CD4-positive, alpha-beta T cell treated with Interleukin-15 for 4 hours (primary cell): ENCODE measurements at regions not wholly inside any gene's neighbourhood (a gene's known extent, or its start where the extent isn't known, plus 50 kb on each side); places are given as distances from the start of the nearest gene placed in this dataset.
"Not testable (repeated sequence)": the region's sequence is repeated elsewhere in the genome, so short reads cannot be mapped to it uniquely, and the experiment has no call there.

ENCODE experiments used
- DNase-seq: peaks from one replicate; pipeline ENCODE4 v3.0.0-alpha.2; 2020; ENCODE audit warnings: low spot score

DNA sequence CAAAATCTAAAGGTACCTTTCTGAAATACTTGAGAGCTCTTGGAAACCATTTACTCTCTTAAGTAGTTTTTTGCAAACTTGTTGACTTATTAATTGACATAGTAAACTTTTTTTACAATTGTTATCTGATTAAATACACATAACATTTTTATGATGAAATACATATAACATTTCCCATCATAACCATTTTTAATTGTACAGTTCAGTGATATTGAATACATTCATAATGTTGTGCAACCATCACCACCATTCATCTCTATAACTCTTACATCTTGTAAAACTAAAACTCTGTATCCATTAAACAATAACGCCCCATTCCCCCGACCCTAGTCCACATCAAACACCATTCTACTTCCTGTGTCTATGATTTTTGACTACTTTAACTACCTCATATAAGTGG is 95.7 kb upstream of the ZNF648 start:
- DNase-seq, result no peak

DNA sequence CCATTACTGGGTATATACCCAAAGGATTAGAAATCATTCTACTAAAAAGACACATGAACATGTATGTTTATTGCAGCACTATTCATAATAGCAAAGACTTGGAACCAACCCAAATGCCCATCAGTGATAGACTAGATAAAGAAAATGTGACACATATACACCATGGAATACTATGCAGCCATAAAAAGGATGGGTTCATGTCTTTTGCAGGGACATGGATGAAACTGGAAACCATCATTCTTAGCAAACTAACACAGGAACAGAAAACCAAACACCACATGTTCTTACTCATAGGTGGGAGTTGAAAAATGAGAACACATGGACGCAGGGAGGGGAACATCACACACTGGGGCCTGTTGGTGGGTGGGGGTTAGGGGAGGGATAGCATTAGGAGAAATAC is 92.9 kb upstream of the ZNF648 start:
- DNase-seq, result not testable (repeated sequence)

DNA sequence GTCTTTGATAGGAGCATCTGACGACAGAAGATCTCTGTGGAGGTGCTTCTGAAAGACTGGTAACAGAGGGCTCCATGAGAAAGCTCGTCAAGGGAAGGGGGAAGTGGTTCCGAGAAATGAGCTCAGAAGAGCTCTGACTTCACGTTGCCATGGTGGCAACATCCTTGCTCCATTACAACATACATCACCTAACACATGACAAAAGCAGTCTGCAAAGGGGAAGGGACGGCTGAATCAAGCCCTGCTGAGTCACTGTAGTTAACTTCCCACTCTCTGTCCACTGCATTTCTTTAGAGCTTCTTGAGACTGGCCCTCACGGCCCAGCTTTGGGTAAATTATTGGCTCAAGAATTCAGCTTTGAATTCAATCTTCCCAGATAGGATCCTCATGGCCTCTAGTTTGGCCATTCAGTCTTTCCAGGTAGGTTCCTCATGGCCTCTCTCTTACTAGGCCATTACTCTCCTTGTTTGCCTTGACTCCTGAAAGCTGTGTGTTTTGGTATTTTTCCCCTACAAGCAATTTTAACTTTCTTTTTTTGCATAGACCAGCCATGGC is 88.0 kb upstream of the ZNF648 start:
- DNase-seq, result peak; percentile 18

DNA sequence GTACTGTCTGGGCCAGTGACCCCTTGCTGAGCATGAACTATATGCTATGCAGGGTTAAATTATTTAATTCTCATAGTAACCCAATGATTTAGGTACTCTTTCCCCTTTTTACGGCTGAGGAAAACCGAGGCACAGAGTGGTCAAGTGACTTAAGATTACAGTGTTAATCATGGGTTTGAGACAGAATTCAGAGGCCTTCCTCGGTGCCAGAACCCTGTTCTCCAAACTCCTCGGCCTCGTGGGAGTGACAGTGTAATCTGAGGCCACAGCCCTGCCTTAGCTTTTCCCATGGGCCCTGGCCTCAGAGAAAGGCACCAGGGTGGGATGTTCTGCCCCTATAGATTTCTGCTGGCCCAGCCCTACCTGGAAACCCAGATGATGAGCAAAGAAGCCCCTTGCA is 86.4 kb upstream of the ZNF648 start:
- DNase-seq, result no peak

DNA sequence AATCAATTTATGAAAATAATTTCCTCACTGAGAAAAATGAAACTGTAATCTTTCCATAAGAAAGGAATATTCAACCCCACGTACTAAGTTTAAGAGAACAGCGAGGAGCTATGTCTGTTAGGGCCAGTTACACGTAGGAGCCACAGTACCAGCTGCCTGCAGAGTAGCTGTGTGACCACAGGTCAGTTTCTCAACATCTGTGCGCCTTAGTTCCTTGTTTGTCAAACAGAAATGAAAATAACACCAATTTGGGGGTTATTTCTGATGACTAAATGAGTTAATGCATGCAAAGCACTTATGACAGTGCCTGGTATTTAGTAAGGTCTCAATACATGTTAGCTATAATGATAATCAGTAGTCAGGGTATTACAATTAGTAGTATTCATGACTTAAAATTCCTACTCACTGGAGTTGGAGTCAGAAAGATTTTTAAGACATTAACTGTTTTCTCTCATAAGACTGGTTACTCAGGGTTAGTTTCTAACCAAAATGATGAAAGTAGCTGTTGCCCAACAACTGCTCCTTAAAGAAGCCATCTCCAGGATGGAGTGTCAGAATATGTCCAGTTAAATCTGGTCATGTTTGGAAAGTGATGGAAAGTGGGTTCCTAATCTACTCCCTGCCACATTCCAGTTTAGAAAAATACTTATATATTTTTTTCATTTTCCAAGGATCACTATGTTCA is 85.8 kb upstream of the ZNF648 start:
- DNase-seq, result peak; percentile 6

DNA sequence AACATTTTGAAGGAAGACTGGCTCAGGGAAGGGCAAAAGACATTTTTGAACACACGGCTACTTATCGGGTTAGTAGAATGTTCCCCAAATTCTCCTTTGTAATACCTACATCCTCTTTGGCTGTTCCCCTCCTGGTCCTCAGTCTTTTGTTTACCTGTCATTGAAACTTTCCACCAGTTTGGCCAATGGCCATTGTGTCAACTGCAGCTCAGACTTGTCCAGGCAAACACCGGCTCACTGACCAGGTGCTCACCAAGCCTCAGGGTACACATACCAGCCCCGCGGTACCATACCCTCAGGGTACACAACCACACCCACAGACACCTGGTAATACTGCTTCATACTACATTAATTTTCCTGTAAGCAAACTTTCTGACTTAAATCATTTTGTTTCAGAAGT is 84.8 kb upstream of the ZNF648 start:
- DNase-seq, result no peak

DNA sequence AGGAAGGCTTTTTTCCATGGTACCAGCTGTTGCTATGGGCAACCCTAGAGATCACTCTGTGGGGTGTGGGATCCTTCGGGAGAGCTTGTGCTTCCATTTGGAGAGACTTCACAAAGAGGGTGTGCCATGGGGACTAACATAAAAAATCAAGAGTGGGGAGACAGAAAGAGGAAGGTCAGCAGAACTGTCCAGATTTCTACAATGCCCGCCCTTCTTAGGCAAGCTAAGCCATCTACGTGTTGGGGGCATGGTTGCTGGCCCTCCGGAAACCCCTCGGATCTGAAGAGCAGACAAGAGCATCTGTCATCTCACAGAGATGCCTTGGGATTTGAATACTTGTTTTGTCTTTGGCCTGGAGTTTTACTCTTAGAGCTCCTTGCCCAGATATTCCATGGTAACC is 83.9 kb upstream of the ZNF648 start:
- no peak for DNase-seq

DNA sequence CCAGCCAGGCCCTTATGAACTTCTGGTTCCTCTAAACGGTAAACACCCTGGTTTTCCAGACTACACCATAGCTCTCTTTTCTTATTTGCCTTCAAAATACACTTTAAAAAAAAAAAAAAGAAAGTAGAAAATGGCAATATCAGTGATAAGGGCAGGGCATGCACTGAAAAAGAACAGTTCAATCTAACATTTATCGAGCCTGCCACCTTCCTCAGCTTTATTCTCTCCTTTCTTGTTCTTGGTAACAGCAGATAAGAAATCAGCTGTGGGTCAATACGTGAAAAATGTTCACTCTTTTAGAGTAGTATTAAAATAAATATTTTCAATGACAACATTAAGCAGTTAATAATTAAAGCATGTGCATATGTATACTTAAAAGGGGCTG is 83.1 kb upstream of the ZNF648 start:
- no peak for DNase-seq

DNA sequence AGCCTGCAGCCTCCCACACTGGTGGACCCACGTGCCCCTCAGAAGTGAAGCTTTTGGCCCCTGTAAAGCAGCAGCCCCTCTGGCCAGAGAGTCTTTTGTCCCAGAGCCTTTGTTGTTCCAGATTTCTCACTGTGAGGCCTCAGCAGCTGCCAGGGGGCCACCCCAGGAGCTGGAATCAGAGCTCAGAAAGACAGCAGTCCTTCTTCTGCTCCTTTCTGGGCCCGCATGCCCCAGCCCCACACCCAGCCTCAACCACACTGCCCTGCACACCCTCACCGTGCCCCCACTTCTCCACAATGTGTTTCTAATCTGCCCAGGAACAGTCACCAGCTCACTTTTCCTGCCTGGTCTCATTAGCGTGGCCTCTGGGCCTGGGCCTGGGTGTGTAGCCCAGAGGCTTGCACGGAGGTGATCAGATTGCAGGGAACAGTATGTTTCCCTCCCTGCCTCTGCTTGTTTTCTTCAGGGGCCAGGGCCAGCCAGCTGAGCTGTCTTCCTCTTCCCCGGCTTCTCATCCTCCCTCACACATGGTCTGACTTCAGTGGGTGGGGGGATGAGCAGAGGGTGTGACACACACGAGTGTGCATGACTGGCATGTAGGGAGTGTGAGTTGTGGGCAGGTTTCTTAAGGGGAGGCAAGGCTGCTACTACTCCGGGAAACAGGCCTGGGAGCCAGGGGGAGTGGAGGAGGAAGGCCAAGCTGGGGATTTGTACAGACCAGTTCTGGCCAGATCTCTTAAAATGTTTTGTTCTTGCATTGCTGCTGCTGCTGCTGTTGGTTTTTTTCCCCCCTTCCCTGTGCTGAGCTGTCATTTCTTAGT is 82.5 kb upstream of the ZNF648 start:
- no peak for DNase-seq

DNA sequence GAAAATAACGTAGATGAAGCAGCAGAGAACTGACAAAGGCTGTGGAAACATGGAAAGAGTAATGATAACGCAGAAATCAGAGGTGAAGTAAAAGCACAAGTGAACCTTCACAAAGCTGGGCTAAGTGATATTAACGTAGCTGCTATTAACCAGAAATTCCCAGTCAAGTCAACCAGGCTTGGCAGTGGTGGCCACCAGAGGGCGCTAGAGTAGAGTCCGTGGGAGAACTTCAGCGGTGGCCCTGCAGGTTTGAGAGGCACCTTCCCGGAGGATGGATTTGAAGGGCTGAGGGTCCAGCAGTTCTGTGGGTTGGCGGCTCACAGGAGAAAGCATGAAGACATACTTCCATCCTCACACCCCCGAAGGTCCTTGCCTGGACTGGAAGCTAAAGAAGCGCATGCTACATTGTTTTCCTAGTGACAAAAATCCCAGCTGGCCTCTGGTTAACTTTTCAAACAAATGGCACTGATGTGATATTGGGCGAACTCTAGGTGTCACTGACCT is 81.7 kb upstream of the ZNF648 start:
- DNase-seq, result peak; percentile 84

DNA sequence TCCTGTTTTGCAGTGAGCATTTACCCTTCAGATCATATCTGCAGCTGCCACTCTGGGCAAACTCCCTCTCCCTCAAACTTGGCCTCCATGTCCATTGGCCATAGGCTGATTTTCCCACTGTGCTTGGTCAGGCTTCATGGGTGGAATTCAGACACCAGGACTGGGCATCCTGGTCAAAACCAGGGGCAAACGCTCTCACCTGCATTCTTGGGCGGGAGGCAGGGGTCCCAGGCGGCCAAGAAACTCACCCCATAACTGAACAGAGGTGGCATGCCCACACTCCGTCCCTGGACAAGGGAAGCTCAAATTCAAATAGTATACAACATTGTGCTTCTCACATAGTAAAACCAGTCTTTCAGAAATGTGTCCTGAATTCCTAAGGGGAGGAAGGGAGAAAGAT is 81.1 kb upstream of the ZNF648 start:
- DNase-seq, result no peak

DNA sequence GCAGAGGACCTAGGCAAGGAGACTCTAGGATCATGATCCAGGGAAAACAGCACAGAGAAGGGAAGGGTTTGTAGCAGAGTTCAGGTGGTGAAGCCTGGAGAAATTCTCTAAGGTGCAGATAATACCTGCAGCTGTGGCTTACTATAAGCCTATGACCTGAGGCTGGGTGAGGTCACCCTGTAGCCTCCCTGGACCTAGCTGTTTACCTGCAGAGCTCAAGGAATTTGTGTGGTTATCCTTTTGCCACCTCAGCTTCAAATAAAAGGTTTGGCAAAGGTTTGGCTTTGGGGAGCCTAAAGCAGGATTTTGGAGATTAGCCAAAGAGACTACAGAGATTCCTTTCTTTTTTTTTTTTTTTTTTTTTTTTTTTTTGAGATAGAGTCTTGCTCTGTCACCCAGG is 79.5 kb upstream of the ZNF648 start:
- no peak for DNase-seq

DNA sequence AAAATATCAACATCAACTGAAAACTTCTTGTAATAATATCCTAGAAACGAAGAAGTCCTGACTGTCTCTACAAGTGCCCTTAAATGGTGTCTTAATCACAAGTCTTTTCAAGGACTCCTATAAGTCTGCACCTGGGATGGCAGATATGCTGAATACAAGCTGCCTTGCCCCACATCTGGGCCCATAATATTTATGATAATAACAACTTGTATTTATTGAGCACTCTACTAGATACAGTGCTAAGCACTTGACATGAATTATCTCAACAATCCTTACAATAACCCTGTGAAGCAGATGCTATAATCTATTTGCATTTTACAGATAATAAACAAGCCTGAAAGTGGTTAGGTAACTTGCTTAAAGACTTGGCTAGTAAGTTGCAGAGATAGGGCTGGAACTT is 78.0 kb upstream of the ZNF648 start:
- DNase-seq, result no peak

DNA sequence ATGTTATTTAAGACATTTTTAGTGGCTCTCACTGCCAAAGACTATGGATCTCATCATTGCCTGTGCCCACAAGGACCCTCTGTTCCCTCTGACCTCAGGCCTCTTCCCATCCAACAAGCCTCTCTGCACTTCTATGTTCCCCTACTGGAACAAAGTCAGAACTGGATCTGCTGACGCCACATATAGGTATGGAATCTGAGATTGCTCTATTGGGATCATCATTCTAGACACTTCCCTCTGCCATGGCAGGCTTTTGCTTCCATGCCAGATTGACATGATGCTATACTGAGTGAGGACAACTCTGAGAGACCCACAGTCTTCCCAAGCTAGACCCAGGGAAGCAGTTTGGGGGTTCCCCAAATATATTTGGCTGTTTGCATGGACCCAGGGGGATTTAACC is 76.0 kb upstream of the ZNF648 start:
- DNase-seq, result no peak

DNA sequence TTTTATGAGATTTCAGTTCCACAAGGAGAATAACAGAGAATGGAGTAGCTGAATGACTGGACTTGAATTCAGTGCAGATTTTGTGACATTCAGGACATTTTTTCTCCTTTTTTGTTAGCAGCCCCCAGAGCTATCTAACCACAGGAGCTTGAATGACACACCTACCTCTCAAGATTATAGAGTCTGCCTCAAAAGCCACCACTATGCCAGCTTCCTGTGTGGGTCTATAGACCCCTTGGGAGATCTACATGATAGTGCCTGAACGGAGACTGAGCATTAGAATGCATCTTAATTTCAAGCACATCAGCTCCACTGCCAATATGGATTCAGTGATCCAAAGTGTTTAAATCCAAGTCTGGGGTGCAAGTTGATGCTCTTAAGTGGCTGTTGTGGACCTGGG is 74.4 kb upstream of the ZNF648 start:
- DNase-seq, result no peak

DNA sequence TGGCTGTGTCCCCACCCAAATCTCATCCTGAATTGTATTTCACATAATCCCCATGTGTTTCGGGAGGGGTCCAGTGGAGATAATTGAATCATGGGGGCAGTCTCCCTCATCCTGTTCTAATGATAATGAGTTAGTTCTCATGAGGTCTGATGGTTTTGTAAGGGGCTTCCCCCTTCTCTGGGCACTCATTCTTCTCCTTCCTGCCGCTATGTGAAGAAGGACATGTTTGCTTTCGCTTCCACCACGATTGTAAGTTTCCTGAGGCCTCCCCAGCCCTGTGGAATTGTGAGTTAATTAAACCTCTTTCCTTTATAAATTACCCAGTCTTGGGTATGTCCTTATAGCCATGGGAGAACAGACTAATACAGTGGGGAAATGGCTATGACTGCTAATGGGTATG is 72.7 kb upstream of the ZNF648 start:
- no peak for DNase-seq

DNA sequence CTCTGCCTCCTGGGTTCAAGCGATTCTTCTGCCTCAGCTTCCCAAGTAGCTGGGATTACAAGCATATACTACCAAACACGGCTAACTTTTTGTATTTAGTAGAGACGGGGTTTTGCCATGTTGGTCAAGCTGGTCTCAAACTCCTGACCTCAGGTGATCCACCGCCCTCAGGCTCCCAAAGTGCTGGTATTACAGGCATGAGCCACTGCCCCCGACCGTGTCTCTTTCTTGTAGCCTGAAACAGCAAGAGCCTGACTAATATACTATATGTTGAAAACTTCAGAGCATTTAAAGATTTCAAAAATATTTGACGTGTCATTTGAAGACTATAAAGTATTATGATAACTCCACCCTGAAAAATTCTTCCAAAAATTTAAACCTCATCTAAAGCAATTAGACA is 71.7 kb upstream of the ZNF648 start:
- no peak for DNase-seq

DNA sequence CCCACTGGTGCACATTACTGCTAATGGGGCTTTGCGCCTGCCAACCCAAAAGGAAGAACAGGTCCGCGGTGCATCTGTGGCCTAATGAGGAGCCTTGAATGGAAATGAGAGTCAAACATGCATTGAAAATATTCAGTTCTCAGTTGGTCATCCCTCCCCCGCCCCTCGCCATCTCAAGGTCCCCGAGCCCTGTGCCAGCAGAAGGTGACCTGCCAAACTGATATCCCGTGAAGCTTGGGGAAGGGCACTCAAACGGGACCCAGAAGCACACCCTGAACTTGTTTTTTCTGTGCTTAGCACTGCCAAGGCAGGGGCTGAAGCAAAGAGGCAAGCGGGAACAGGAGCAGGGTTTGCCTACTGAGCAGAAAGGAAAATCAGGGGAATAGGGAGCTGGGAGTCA is 67.9 kb upstream of the ZNF648 start:
- no peak for DNase-seq

DNA sequence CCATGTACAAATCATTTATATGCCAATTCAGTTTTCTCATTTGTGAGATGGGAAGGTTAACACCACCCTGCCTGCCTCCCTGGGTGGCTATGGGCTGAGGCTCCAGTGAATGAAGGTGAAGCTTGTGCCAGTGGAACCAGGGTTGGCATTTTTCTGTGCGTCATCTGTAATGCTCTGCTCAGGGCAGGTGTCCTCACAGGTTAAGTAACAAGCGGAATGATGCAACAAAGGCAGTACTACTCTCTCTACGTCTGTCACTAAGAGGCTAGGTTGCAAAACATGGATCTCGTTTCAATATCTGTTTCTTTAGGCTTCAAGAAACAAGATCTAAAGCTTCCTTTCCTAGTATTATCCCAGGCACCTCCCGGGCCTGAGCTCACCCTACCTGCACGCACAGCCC is 67.0 kb upstream of the ZNF648 start:
- DNase-seq, result no peak

DNA sequence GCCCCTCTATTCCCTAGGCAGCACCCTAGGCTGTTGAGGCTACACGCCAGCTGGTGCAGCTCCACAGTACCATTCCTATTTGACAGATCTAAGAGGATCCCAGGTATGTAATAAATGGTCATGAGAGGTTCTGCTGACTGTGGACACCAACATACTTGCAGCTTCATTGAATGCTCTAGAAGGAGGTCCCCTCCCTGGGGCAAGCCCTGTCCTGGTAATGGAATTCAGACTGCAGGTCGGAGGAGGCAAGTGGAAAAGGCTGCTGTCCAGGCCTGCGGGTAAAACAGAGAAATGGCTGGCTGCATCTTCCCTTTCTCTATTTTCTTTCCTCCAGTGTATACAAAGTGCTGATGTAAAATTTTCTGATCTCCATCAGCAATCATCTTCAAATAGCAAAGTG is 66.1 kb upstream of the ZNF648 start:
- DNase-seq, result no peak

DNA sequence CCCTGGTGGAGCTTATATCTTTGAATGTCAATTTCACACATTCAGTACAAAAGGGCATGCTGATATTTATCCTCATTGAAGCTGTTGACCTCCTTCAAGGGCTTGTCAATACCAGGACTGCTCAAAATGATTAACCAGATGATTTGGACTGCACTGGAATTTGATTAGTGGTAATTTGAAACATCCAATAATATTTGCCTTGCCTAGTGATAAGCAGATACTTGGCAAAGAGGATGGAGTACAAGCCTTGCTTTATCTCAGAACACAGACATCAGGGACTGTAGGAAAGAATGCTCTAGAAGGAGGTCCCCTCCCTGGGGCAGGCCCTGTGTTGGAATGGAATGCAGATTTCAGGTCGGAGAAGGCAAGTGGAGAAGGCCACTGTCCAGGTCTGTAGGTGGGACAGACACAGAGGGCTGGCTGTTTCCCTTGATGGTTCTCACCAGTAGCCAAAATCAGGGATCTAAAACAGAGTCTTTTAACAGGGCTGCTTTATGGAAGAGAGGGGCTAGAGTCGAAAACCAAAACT is 64.8 kb upstream of the ZNF648 start:
- no peak for DNase-seq

DNA sequence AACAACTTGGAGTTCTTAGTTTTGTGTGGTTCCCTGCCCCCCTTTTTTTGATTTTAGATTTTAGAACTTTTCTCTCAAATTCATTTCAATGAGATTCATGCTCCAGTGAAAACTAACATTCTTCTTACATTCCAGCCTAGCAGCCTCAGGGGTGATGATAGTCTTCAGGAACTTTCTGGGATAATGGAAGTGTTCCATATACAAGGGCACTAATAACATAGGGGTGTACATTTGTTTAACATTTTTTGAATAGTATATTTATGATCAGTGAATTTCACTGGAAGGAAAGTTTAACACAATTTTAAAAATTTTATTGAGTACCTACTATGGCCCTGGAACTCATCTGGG is 61.4 kb upstream of the ZNF648 start:
- DNase-seq, result no peak

DNA sequence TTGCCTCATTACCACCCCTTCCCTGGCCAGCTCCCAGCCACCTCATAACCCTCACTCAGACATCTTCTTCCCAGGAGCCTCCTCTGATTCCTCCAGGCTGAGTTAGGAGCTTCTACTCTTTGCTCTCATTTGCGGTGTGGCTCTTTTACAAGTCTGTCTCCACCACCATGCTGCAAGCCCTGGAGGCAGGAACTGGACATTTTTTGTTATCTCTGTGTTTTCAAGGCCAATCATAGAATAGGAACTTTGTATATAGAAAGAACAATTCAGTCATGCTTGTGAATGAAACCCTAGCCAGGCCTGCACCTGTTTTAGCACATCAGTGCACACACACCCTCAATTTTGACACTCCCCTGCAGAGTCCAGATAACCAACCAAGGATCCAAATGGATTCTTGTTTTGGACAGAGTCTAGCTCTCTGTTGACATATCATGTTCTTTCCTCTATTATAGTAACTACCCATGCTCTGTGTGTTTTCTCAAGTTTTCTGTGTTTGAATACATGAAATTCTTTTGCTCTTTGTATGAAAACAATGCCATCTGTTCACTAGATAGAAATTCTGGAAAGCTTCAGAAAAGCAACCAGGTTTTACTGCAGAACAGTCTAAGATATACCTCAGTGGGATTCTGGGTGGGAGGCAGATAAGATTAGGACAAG is 60.9 kb upstream of the ZNF648 start:
- DNase-seq, result no peak
